Trophoblast cell (in vitro differentiated cells and primary cell): ENCODE measurements at regions not wholly inside any gene's neighbourhood (a gene's known extent, or its start where the extent isn't known, plus 50 kb on each side); places are given as distances from the start of the nearest gene placed in this dataset.

Experiments used
- DNase-seq, 2 donors: peaks; one replicate each; pipeline ENCODE4 v3.0.0-alpha.2; 2016
- H2AFZ ChIP-seq: 2 replicates; pipeline ENCODE4 v1.6.1; 2013; ENCODE audit warnings: low read length, moderate library complexity, mild to moderate bottlenecking; ENCODE audit not compliant: insufficient read depth, poor library complexity
- H2AK5ac ChIP-seq: 2 replicates; pipeline ENCODE4 v1.6.1; 2013; ENCODE audit warnings: mild to moderate bottlenecking, low read length
- H2BK120ac ChIP-seq: 2 replicates; pipeline ENCODE4 v1.6.1; 2013; ENCODE audit warnings: low read length, mild to moderate bottlenecking, moderate library complexity; ENCODE audit not compliant: insufficient read depth, poor library complexity
- H2BK12ac ChIP-seq: 2 replicates; pipeline ENCODE4 v1.6.1; 2013; ENCODE audit warnings: mild to moderate bottlenecking, low read length, moderate library complexity
- H2BK5ac ChIP-seq: 2 replicates; pipeline ENCODE4 v1.6.1; 2013; ENCODE audit warnings: low read length, low read depth, moderate library complexity, mild to moderate bottlenecking; ENCODE audit not compliant: poor library complexity
- H3K14ac ChIP-seq: 2 replicates; pipeline ENCODE4 v1.6.1; 2013; ENCODE audit warnings: mild to moderate bottlenecking, low read length
- H3K18ac ChIP-seq: 2 replicates; pipeline ENCODE4 v1.6.1; 2013; ENCODE audit warnings: mild to moderate bottlenecking, low read length
- H3K23ac ChIP-seq: 2 replicates; pipeline ENCODE4 v1.6.1; 2013; ENCODE audit warnings: low read length
- H3K27ac ChIP-seq: 2 replicates; pipeline ENCODE4 v1.5.1; 2013; ENCODE audit warnings: low read depth, mild to moderate bottlenecking, inconsistent platforms, low read length, moderate library complexity
- H3K27me3 ChIP-seq: 2 replicates; pipeline ENCODE4 v1.6.1; 2013; ENCODE audit warnings: inconsistent platforms, mild to moderate bottlenecking, low read length, moderate library complexity; ENCODE audit not compliant: insufficient read depth
- H3K36me3 ChIP-seq, 2 experiments: 1 replicate in 1 of 2; 2 replicates in 1 of 2; pipeline ENCODE4 v1.6.1; 2013; ENCODE audit warnings: low read length in 2 of 2, mild to moderate bottlenecking in 2 of 2, moderate library complexity in 1 of 2; ENCODE audit not compliant: insufficient read depth in 2 of 2, control insufficient read depth in 1 of 2
- H3K4ac ChIP-seq: 2 replicates; pipeline ENCODE4 v1.6.1; 2013; ENCODE audit warnings: low read depth, mild to moderate bottlenecking, low read length, moderate library complexity
- H3K4me1 ChIP-seq, 2 experiments: 1 replicate in 1 of 2; 2 replicates in 1 of 2; pipeline ENCODE4 v1.6.1; 2013; ENCODE audit warnings: low read length in 2 of 2, mild to moderate bottlenecking in 2 of 2, moderate library complexity in 1 of 2; ENCODE audit not compliant: insufficient read depth in 2 of 2, control insufficient read depth in 1 of 2
- H3K4me2 ChIP-seq: 2 replicates; pipeline ENCODE4 v1.6.1; 2013; ENCODE audit warnings: inconsistent platforms, mild to moderate bottlenecking, low read length, moderate library complexity
- H3K4me3 ChIP-seq: 2 replicates; pipeline ENCODE4 v1.5.1; 2013; ENCODE audit warnings: mild to moderate bottlenecking, low read depth, low read length, inconsistent platforms
- H3K79me1 ChIP-seq: one replicate; pipeline ENCODE4 v1.6.1; 2013; ENCODE audit warnings: low read length
- H3K79me2 ChIP-seq: 2 replicates; pipeline ENCODE4 v1.6.1; 2013; ENCODE audit warnings: low read length, mild to moderate bottlenecking; ENCODE audit not compliant: control insufficient read depth, insufficient read depth, poor library complexity
- H3K9ac ChIP-seq: 2 replicates; pipeline ENCODE4 v1.6.1; 2013; ENCODE audit warnings: mild to moderate bottlenecking, low read length
- H3K9me3 ChIP-seq: 2 replicates; pipeline ENCODE4 v1.6.1; 2013; ENCODE audit warnings: low read depth, mild to moderate bottlenecking, control low read depth, inconsistent platforms, low read length; ENCODE audit not compliant: insufficient read depth
- H4K12ac ChIP-seq: 2 replicates; pipeline ENCODE4 v1.6.1; 2013; ENCODE audit warnings: low read depth, mild to moderate bottlenecking, low read length, moderate library complexity
- H4K8ac ChIP-seq: 2 replicates; pipeline ENCODE4 v1.6.1; 2013; ENCODE audit warnings: low read depth, mild to moderate bottlenecking, low read length, moderate library complexity
- H4K91ac ChIP-seq: one replicate; pipeline ENCODE4 v1.6.1; 2013; ENCODE audit warnings: low read depth, mild to moderate bottlenecking, low read length, moderate library complexity
- WGBS: extraction: QIAGEN DNeasy Blood & Tissue Kit; methylation state at CpG from one replicate; pipeline ENCODE4 v1.1.7; 2013; ENCODE audit warnings: missing lambda C conversion rate; ENCODE audit not compliant: insufficient read length, insufficient coverage; ENCODE audit errors: extremely low coverage; 5-methylcytosine and 5-hydroxymethylcytosine counted together

DNA sequence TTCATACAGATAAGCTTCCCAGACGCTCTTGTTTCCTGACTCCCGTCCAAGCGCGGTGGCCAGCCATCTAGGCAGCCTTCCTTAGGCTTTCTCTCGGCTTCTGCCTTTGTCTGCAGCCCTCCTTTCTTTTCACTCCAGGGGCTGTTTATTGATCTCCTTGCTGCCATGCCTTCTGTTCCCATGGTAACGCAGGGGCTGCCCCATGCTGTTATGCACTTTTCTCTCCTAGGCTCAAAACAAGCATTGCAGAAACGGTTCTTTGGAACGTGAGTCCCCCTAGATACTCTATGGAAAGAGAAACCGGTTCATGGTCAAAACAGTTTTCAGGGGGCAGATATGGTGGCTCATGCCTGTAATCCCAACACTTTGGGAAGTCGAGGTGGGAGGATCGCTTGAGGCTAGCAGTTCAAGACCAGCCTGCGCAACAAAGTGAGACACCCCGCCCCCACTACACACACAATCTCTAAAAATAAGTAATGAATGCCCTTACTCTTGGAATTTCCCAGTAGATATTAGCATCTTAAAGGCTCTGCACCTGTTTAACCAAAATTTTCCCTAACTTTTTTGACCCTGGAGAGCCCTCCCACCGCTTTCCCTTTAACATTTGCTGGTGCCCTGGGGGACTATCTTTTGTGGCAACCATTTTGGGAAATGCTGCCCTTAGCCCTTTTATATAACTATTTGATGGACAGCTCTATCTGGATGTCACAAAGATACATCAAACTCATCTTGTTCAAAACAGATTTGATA is 53.9 kb upstream of the ZNF157 start:
- H3K79me1 ChIP-seq: no peaks in the 10 kb centered on the region
- H2BK120ac ChIP-seq: no peak overlapping the region
- H2AK5ac ChIP-seq: no peak overlapping the region
- no peak overlapping the region for H3K9ac ChIP-seq
- no peak for DNase-seq
- no peak overlapping the region for H2BK5ac ChIP-seq
- no peak overlapping the region for H3K27ac ChIP-seq
- H3K79me2 ChIP-seq: no peaks in the 10 kb centered on the region
- no peak overlapping the region for H4K91ac ChIP-seq
- no peak overlapping the region for H2AFZ ChIP-seq
- no peak overlapping the region for H2BK12ac ChIP-seq
- H3K36me3 ChIP-seq: no peaks in the 10 kb centered on the region
- no peak overlapping the region for H3K23ac ChIP-seq
- H3K4ac ChIP-seq: no peak overlapping the region
- no peak overlapping the region for H4K8ac ChIP-seq
- H3K27me3 ChIP-seq: no peaks in the 10 kb centered on the region
- WGBS: no CpG with 5 or more reads among the region's 14 CpGs
- peak overlapping the region; percentile 16 for H3K4me2 ChIP-seq
- no peak overlapping the region for H4K12ac ChIP-seq
- H3K9me3 ChIP-seq: no peaks in the 10 kb centered on the region
- no peak overlapping the region for H3K14ac ChIP-seq
- no peak overlapping the region for H3K4me3 ChIP-seq
- no peak overlapping the region for H3K18ac ChIP-seq
- peaks cover 2 to 4% of the 10 kb centered on the region in 2 experiments for H3K4me1 ChIP-seq
